Jurkat, Clone E6-1 (cell line): ENCODE measurements at regions not wholly inside any gene's neighbourhood (a gene's known extent, or its start where the extent isn't known, plus 50 kb on each side); places are given as distances from the start of the nearest gene placed in this dataset.

ENCODE experiments used
- DNase-seq: peaks from one replicate; pipeline ENCODE4 v3.0.0-alpha.2; 2011; ENCODE audit warnings: low read depth, low spot score
- H3K4me3 ChIP-seq: 2 replicates; pipeline ENCODE4 v1.5.1; 2011; ENCODE audit warnings: mild to moderate bottlenecking, low read length, control low read depth, moderate library complexity

DNA sequence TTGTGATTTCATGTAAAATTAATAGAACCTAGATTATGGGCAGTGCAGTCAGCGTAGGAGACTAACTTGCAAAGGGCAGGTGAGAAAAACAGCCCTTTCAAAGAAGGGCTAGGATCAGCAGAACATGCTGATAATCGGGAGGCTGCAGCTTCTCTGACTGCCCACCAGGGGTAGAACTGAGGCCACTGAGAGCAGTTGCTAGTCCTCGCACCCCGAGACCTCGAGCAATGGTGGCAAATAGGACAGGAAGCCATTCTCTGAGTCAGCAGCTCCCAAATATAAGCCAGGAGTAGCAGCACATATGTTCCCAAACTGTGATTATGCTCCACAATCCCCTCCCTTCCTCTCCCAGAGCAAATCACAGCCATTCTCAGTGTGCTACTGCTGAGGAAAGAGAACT is 186.5 kb downstream of the MSL3 start:
- peak; percentile 17 for DNase-seq
- H3K4me3 ChIP-seq, result no peak overlapping the region

DNA sequence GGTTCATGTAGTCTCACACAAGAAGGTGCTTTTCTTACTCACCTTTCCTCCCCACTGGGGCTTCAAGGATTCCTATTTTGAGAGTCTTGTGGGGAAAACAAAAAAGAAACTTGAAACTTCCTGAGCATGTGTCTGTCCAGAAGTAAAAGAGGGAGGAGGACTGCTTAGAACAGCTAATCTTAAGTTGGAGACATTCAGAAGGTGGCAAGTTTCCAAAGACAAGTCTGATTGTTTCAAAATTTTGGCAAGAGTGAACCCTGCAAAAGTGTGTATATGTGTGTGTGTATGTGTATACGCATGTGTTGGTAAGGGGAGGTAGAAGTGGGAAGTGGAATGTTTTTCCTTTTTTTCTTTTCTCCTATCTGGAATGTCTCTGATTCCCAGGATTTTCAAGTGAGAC is 189.0 kb upstream of the FRMPD4 start:
- DNase-seq, result no peak
- H3K4me3 ChIP-seq, result no peak overlapping the region

DNA sequence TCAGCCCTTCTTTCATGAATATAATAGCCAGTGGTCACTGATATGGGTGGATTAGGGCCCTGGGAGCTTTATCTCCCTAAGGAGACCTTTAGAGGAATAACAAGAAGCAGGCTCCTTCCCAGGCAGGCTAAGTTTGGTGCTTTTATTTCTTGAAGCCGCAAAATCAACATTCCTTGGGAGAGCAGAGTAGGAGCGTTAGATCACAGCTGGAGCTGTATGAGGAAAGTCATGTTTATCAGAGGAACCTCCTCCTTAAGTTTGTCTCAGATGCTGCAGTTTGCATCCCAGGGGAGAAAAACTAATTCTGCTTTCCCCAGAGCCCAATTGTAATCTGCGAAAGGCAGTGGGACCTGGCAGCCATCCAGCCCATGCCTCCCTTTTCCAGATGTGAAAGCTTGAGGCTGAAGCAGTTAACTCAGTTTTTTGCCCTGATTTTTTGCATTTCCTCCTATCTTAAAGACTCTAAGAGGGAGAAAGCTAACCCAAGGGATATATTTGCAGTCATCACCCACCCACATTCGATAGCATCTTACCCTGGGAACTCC is 186.0 kb upstream of the FRMPD4 start:
- no peak for DNase-seq
- no peak overlapping the region for H3K4me3 ChIP-seq

DNA sequence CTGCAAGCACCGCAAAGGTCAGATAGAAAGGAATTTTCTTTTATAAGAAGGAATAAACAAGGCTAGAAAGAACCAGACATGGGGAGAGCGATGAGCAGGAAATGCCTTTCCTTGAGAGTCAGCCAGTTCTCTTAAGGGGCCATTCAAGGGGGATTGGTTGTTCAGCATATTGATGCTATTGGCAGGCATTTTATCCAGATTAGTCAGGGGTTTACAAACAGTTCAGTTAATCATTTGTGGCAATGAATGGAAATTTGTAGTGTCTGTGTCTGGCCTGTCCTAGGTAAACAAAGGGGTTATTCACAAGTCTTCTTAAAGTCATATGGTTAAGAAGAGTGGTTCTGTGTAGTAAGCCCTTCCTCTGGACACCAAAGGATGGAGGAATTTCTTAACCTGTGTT is 184.7 kb upstream of the FRMPD4 start:
- DNase-seq, result no peak
- no peak overlapping the region for H3K4me3 ChIP-seq

DNA sequence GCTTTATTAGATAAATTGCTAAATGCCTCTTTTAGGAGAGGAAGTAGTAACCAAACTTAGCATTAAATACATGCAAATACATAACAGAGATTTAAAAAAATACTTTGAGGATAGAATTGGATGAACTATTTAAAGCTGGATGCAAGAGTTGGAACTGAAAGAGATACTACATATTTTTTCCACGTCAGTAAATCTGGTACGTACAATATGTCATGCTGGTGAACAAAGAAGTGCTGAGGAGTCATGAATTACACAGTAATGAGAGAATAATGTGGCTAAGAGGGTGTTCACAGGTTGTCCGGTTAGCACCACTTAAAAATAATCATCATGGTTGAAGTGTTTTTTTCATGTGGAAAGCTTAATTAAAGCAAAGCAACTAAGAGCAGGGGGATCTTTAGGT is 184.1 kb upstream of the FRMPD4 start:
- H3K4me3 ChIP-seq, result no peak overlapping the region

DNA sequence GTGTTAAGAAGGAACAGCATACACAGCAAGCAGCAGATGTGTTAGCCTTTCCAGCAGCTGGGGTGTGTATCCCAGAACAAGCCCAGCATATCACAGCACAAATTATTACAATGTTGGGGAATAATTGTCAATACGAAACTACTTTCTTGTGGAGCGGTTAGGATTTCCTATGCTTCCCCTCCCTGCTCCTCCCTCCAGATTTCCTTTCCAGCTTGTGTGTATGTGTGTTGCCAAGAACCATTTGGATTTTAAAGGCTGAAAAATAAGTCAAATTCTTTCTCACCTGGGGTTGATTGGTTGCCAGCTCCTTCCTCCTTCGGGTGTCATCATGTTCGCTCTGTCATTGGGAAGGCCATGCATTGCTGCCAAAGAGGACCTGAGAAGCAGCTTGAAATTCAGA is 178.2 kb upstream of the FRMPD4 start:
- DNase-seq, result no peak
- no peak overlapping the region for H3K4me3 ChIP-seq

More for the DNA sequence above, 184.1 kb upstream of the FRMPD4 start:
- no peak for DNase-seq

DNA sequence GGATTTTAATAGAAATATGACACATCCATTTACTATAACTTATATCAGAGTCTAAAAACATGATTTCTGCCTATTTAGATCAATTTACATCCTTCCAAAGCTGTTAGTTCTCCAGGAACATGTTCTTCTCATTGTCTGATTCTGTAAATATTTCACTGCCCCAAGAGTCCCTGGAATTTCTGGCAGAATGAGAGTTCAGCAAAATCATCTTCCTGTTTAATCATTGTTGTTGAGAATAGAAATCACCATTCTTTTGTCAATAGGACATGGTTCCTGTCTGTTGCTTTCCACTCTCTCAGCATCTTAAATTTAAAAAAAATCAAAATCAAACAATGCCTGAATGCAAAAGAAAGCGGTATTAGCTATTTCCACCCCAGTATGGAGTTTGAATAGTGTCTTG is 172.8 kb upstream of the FRMPD4 start:
- H3K4me3 ChIP-seq, result no peak overlapping the region
- DNase-seq, result no peak

DNA sequence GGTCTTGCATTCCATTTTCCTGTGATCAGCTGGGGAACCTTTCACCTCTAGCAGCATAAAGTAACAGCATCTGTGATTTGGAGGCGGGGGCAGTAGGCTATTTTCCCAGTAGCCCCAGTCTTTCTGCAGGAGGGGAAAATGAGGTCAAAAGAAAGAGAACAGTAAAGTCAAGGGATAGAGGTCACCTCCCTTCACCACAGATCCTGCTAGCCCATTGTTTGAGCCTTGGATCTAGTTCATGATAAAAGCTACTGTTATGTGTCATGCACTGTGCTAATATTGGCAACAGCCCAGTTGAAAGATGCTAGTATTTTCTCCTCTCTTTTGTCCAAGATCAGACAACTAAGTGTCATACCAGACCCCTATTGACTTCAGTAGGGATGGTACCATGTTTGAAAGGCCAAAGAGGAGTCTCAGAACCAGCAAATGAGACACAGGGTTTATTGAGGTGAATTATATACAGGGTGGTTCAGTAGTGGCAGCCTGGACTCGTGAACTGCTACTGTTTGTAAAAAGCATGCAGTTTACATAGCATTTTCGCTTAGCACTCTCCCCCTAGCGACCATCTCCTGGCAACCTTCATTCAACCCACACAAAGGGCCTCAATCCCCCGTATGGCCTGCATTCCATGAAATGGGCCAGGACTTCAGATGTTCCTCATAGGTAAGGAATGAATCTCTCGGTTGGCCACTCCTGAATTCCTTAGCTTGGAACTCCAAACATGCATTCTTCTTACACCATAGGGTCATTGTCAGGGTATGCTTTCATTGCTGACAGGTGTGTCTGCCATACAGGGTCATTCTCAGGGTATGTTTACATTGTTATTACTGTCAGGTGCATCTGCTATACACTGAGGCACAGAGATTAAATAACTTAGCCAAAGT is 170.0 kb upstream of the FRMPD4 start:
- no peak overlapping the region for H3K4me3 ChIP-seq
- DNase-seq, result no peak

DNA sequence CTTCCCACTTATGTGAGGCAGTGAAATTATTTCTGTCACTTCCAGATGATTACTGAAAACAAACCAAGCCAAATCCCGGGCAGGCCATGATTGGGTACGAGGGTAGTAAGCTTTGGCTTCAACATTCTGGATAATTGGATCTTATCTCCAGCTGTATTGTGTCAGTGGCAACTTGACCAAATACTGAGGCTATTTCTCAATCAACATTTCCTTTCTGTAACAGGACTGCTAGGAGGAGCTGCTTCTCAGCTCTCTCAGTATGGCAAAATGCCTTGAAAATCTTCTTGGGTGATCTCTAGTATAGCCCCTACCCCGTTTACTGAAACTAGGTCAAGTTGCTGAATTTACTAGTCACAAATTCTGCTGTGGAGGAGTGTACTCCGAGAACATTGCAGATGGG is 169.3 kb upstream of the FRMPD4 start:
- H3K4me3 ChIP-seq, result no peak overlapping the region
- DNase-seq, result no peak

DNA sequence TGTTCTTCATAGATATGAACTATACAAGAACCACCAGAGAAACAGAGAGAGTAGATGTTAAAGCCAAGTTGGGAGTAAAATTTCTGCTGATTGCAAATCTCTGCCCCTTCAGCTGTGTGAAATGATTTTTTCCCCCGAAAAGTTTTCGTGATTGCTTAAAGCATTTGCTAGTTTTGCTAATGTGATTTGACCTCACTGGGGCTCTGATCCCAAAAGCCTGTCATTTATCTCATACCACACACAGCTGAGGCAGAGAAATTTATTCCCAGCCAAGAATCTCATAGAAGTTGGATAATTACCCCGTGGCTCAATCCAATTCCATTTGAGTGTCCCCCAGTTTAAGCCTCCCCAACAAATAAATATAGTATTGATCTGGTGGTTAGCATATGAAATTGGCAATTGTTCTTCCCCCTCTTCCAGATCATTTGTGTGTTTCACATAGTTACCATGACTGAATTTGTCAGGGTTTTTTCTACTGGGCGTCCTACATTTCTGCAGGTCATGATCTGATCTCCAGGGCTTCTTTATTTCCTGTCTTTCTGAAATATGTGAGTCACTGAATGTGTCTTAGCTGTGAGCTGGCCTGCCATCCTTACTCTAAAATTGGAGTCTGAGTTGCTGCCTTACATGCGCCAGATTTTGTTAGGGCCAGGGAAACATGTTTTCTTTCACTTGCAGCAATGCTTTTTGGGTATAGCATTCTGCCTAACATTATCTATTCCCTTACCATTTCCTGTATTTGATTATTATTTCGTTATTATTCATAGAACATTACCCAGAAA is 167.5 kb upstream of the FRMPD4 start:
- no peak for DNase-seq
- H3K4me3 ChIP-seq, result no peak overlapping the region

DNA sequence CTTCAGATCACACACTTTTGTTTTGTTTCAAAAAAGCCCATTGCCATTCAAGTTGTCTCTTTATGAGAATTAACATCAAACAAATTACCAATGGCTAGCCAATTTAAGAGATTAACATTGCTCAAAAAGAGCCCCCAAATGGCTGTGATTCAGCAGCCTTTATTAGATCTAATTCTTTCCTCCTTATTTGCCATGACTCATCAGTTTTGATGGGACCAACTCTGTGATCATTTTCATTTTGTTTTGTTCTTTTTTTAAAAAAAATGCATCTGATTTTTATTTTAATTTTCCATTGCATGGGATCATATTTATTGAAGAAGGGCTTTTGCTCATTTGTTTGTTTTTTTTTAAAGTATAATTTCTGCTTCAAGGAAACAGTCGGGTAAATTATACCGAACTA is 161.6 kb upstream of the FRMPD4 start:
- DNase-seq, result no peak
- no peak overlapping the region for H3K4me3 ChIP-seq

DNA sequence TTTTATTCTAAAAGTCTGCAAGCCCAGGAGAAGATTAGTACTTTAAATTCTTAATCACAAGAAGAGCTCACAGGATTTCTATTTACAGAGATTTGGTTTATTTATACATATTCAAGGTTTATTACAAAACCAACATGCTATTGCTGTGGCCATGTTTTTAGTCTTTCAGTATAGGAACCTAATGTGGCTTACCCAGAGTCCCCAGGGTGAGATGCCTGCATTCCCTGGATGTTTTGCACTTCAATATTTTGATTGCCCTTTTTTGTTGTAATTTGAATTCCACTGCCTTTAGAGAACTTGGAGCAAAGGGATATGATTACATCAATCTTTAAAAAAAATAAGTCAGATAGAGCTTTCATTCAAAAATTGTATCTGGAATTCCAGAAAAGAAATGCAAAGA is 146.0 kb upstream of the FRMPD4 start:
- DNase-seq, result no peak
- H3K4me3 ChIP-seq, result no peak overlapping the region

DNA sequence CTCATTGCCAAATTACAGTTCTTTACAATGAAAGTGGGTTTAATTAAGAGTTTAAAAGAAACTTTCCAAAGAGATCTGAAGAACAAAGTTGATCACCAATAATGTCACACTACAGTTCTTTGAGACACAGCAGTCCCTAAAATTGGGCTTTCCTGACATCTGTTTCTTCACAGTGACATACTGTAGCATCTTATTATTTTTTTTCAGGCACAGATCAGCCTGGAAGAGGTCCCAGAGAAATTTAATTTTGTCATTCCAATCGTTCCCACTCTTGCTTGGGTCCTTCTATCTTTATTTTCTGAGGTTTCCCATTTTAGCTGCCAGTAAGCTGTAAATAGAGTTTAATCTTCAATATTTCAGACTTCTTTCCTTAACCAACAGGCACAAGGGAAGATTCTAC is 143.1 kb upstream of the FRMPD4 start:
- no peak overlapping the region for H3K4me3 ChIP-seq
- no peak for DNase-seq

DNA sequence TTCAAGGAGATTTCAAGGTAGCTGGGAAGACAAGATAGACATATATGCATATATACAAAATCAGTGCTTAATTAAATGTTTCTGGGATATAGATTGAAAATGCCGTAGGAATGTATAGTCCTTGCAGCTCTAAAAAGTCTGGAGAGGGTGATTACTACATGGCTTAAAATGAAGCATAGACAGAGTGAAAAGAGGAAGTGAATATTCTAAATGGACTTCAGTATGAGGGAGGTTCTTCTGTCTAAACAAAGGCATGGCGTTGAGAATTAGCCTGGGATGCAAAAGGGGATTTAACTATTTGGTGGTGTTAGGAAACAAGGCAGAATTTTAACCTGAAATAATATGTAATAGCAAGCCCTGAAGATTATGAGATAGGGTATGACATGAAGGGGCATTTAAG is 141.5 kb upstream of the FRMPD4 start:
- no peak for DNase-seq
- no peak overlapping the region for H3K4me3 ChIP-seq

DNA sequence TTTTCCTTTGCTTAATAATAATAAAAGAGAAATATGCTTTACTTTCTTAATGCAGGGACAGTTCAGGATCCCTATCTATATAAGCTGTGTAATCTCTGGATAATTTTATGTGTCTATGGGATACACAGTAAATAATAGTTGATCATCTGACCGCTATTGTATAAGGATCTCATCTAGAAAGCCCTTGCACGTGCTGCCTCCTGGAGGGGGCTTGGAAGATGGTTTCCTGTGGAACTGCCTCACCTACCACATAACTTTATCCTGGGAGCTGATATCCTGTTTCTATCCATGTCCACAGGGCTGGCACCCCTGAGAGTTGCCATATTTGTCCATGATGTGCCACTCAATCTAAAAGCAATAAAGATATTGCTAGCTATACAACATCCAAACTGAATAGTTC is 139.3 kb upstream of the FRMPD4 start:
- no peak overlapping the region for H3K4me3 ChIP-seq
- DNase-seq, result no peak

DNA sequence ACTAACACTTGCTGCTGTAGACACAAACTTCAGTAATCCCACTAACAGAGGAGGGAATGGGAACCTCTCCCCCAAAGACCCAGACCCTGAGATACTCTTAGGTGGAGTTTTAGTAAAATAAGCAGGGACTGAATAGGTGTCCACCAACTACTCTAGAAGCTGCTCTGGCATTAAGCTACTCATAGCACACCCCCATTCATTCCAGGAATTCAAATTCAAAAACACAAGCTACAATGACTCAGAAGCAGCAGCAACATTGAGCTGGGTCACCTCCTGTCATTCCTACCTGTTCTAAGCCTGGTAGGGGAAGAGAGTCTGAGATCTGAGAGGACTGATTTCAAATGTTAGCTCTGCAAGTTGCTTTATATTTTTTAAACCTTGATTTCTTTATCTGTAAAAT is 135.4 kb upstream of the FRMPD4 start:
- H3K4me3 ChIP-seq, result no peak overlapping the region
- no peak for DNase-seq

DNA sequence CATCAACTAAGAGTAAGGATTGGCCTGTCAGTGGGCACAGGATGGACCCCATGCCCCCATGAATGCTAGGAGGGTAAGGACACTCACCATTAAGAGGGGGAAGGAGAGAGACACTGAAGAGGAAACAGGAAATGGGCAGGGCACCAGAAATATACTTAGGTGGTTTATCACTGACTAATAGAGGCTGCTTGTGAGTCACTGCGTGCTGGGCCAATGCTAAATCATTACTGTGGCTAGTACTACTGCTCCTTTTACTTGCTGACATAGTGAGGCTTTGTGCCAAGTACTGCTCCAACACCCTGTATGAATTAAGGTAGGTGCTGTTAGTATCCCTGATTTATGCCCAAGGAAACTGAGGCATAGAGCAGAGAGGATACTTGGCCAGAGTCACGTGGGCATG is 130.4 kb upstream of the FRMPD4 start:
- no peak overlapping the region for H3K4me3 ChIP-seq
- DNase-seq, result no peak

DNA sequence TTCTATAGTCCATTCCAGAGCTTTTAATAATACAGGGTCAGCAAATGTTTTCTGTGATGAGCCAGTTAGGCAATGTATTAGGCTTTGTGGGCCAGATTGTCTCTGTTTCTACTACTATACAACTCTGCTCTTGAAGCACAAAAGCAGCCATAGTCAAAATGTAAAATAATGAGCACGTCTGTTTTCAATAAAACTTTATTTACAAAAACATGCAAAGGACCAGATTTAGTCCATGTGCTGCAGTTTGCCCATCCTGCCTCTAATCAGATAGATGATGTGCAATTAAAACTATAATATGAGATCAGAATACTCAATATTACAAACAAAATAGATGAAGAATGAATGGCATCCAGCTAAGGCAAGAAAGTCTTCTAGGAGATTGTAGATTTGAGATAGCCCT is 127.8 kb upstream of the FRMPD4 start:
- no peak overlapping the region for H3K4me3 ChIP-seq
- DNase-seq, result no peak

DNA sequence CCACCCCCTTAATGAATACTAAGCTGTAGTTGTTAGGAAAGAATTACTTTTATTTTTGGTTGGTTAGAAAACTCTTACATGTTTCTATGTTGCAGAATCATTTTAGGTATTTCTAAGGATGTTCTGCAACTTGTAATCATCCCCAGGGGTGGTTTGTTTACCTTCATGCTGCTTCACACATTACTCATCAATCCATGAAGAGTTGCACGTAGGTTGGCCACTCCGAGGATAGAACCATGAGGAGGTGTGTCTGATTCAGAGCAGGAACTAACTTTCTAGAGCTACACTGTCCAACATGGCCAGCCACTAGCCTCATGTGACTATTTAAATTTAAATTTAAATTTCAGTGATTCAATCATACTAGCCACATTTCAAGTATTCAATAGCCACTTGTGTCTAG is 127.2 kb upstream of the FRMPD4 start:
- no peak for DNase-seq
- no peak overlapping the region for H3K4me3 ChIP-seq

DNA sequence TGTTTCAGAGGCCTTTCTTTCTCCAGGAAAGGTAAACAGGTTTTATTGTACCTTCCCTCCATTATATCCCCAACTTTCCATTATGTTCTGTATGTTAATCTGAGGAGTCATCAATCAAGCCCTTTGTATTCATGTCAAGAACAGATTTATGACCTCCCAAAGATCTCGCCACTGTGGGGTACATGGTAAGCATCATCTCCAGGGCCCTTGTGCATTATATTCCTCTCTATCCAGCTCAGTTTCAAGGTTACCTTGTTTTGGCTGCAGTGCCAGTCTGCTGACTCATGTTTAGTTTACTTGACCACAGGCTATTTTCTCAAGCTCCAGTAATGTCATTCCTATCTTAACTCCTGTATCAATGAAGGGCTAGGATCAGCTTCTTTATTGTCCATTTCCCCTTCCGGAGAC is 125.1 kb upstream of the FRMPD4 start:
- H3K4me3 ChIP-seq, result no peak overlapping the region
- no peak for DNase-seq
